Activated B cell treated with CpG ODN at 0.5 μM for 24 hours (primary cell): ENCODE measurements at regions not wholly inside any gene's neighbourhood (a gene's known extent, or its start where the extent isn't known, plus 50 kb on each side); places are given as distances from the start of the nearest gene placed in this dataset.

ENCODE experiments used
- ATAC-seq: fragments of 200-7000 bp; cut with Tn5 transposase; one replicate; pipeline ENCODE4 v1.10.0; 2021; ENCODE audit warnings: low read depth, mild to moderate bottlenecking, moderate library complexity
- CTCF ChIA-PET: fragments of 350-600 bp; sonication (Branson Sonifier 250); formaldehyde crosslinking; loops from one replicate; lab custom pipeline; 2021; ENCODE audit warnings: antibody characterized with exemption; lab: Charles Lee
- POLR2A ChIA-PET: fragments of 350-600 bp; sonication (Branson Sonifier 250); formaldehyde crosslinking; loops from one replicate; lab custom pipeline; 2021; ENCODE audit warnings: antibody characterized with exemption; lab: Charles Lee
- DNase-seq: peaks from one replicate; pipeline ENCODE4 v3.0.0; 2022
- H3K27ac Mint-ChIP-seq: one replicate; pipeline ENCODE4 v1.8.0; 2020; ENCODE audit warnings: mixed read lengths
- H3K27me3 Mint-ChIP-seq: one replicate; pipeline ENCODE4 v1.8.0; 2021; ENCODE audit warnings: mixed read lengths
- H3K36me3 Mint-ChIP-seq: one replicate; pipeline ENCODE4 v1.8.0; 2021; ENCODE audit warnings: low read depth, mixed read lengths
- H3K4me1 Mint-ChIP-seq: one replicate; pipeline ENCODE4 v1.8.0; 2021; ENCODE audit warnings: mixed read lengths
- H3K4me3 Mint-ChIP-seq: one replicate; pipeline ENCODE4 v1.8.0; 2020; ENCODE audit warnings: mild to moderate bottlenecking, mixed read lengths
- H3K9me3 Mint-ChIP-seq: one replicate; pipeline ENCODE4 v1.8.0; 2020; ENCODE audit warnings: mixed read lengths
- intact Hi-C: fragments of 100-400 bp; cut with micrococcal nuclease; formaldehyde crosslinking; loops from one replicate; pipeline ENCODE4 v1.15.1; 2024
- TF ChIP-seq, protein P1 (sequence below): fragments of 200-600 bp; IDR thresholded peaks from one replicate; pipeline ENCODE4 v1.8.0; 2022; ENCODE audit warnings: antibody characterized with exemption, mild to moderate bottlenecking

- Mint-ChIP-seq H3K4me3 (no peak overlapping the region), H3K27me3 (no peaks in the 10 kb centered on the region), H3K9me3 (no peaks in the 10 kb centered on the region), H3K4me1 (no peaks in the 10 kb centered on the region), H3K27ac (no peak overlapping the region), H3K36me3 (no peaks in the 10 kb centered on the region)
- no peak for DNase-seq
- TF ChIP-seq, protein P1, sequence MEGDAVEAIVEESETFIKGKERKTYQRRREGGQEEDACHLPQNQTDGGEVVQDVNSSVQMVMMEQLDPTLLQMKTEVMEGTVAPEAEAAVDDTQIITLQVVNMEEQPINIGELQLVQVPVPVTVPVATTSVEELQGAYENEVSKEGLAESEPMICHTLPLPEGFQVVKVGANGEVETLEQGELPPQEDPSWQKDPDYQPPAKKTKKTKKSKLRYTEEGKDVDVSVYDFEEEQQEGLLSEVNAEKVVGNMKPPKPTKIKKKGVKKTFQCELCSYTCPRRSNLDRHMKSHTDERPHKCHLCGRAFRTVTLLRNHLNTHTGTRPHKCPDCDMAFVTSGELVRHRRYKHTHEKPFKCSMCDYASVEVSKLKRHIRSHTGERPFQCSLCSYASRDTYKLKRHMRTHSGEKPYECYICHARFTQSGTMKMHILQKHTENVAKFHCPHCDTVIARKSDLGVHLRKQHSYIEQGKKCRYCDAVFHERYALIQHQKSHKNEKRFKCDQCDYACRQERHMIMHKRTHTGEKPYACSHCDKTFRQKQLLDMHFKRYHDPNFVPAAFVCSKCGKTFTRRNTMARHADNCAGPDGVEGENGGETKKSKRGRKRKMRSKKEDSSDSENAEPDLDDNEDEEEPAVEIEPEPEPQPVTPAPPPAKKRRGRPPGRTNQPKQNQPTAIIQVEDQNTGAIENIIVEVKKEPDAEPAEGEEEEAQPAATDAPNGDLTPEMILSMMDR = no peak
- ATAC-seq = no peak
- POLR2A ChIA-PET = no interaction called here
- CTCF ChIA-PET = no interaction called here
- intact Hi-C loops = no loop called here
Observed at GRCh38 chr2:103365071-103365470, 603.2 kb downstream of the TMEM182 start.

- CTCF ChIA-PET = no interaction called here
- intact Hi-C loops = no loop called here
- DNase-seq = no peak
- H3K27me3 Mint-ChIP-seq = no peaks in the 10 kb centered on the region
- TF ChIP-seq, protein P1 = no peak
- no peak for ATAC-seq
- H3K4me1 Mint-ChIP-seq = no peaks in the 10 kb centered on the region
- no peak overlapping the region for H3K4me3 Mint-ChIP-seq
- POLR2A ChIA-PET = no interaction called here
- H3K27ac Mint-ChIP-seq = no peak overlapping the region
- H3K9me3 Mint-ChIP-seq = no peaks in the 10 kb centered on the region
- H3K36me3 Mint-ChIP-seq = no peaks in the 10 kb centered on the region
Observed at GRCh38 chr2:103367877-103368276, 606.0 kb downstream of the TMEM182 start.

GRCh38 chr2:103383541-103383940, 621.7 kb downstream of the TMEM182 start:
- H3K27ac Mint-ChIP-seq = no peak overlapping the region
- ATAC-seq = no peak

GRCh38 chr2:103386872-103387271, 625.0 kb downstream of the TMEM182 start:
- ATAC-seq (no peak), DNase-seq (no peak)
- intact Hi-C loops = no loop called here
- H3K27me3 Mint-ChIP-seq = no peaks in the 10 kb centered on the region
- H3K27ac Mint-ChIP-seq = no peak overlapping the region
- no peaks in the 10 kb centered on the region for H3K36me3 Mint-ChIP-seq
- H3K9me3 Mint-ChIP-seq = peaks cover 3% of the 10 kb centered on the region
- POLR2A ChIA-PET = no interaction called here
- CTCF ChIA-PET = no interaction called here
- no peaks in the 10 kb centered on the region for H3K4me1 Mint-ChIP-seq
- H3K4me3 Mint-ChIP-seq = no peak overlapping the region
- TF ChIP-seq, protein P1 = no peak

More at GRCh38 chr2:103383541-103383940, 621.7 kb downstream of the TMEM182 start:
- no peak overlapping the region for H3K4me3 Mint-ChIP-seq
- H3K27me3 Mint-ChIP-seq = no peaks in the 10 kb centered on the region
- no peaks in the 10 kb centered on the region for H3K4me1 Mint-ChIP-seq
- peaks cover 11% of the 10 kb centered on the region for H3K9me3 Mint-ChIP-seq
- intact Hi-C loops = no loop called here
- POLR2A ChIA-PET = no interaction called here
- CTCF ChIA-PET = no interaction called here
- TF ChIP-seq, protein P1 = no peak
- no peak for DNase-seq
- no peaks in the 10 kb centered on the region for H3K36me3 Mint-ChIP-seq

DNA sequence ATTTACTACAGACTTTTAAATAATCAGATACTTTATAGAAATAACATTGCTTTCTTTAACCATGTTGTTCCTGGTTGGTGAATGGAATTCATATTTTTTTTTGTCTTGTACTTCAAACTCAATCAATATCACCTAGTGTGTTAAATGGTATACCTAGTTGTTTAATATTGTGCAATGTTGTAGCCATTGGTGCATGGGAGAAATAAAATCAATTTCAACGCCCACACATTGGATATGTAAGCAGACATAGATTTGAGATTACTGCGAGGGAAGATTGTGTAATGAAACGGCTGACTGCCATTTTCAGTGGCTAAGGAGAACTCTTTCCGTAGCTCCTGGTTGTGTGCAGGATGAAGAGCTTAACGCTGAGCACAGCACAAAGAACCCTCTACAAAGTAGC, 626.1 kb downstream of the TMEM182 start:
- Mint-ChIP-seq H3K4me3 (no peak overlapping the region), H3K4me1 (no peaks in the 10 kb centered on the region), H3K27ac (no peak overlapping the region), H3K9me3 (no peaks in the 10 kb centered on the region), H3K36me3 (no peaks in the 10 kb centered on the region), H3K27me3 (no peaks in the 10 kb centered on the region)
- TF ChIP-seq, protein P1 = no peak
- ChIA-PET POLR2A (no interaction called here), CTCF (no interaction called here)
- ATAC-seq (no peak), DNase-seq (no peak)
- intact Hi-C loops = no loop called here
